ENCODE measurements at regions not wholly inside any gene's neighbourhood (a gene's known extent, or its start where the extent isn't known, plus 50 kb on each side); places are given as distances from the start of the nearest gene placed in this dataset.

DNA sequence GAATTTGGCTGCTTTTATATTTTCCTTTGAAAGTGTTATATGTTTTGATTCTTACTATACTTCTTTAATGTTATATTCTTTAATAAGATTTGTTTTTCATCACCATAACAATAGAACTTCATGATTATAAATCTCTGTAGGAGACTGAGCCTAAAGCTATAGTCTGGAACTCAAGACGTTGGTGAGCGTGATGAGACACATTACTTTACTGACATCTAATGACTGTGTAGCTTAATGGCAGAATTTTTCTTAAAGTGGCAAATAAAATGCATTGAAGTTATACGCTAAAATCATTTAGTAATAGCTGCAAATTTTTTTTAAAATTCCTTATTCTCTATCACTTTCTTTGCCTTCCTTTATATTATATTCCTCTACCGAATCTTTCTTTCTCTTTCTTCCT is 56.1 kb upstream of the HAO2 start:
- Mint-ChIP-seq H3K27ac (no peak overlapping the region), H3K36me3 (no peaks in the 10 kb centered on the region), H3K4me3 (no peak overlapping the region), H3K27me3 (peaks cover 32 to 53% (median 35%) of the 10 kb centered on the region in 5 donors), H3K9me3 (no peaks in the 10 kb centered on the region), H3K4me1 (peaks cover 0 to 7% (median 0%) of the 10 kb centered on the region in 7 donors)
- CTCF ChIA-PET: interaction anchor here (0.6 kb wide), 1 partner anchor 1424 kb away, joined by 3 read pairs; no protein-coding TSS in a partner anchor
- no peak for ATAC-seq
- no peaks in the 10 kb centered on the region for H3K9me3 ChIP-seq (ENCODE audit: control insufficient read depth in 2 of 3, low read length in 3 of 3)
- no peaks in the 10 kb centered on the region for H3K4me1 ChIP-seq (ENCODE audit: control insufficient read depth in 2 of 2, insufficient read depth in 2 of 2, low read length in 2 of 2)
- POLR2A ChIA-PET: no interaction called here
- no peak overlapping the region for H3K4me3 ChIP-seq (ENCODE audit: low read length)
- intact Hi-C loops (cut with micrococcal nuclease): no loop called here
- DNase-seq: no peak
- H3K27ac ChIP-seq (ENCODE audit: low read depth, low read length): no peak overlapping the region
- no peaks in the 10 kb centered on the region for H3K27me3 ChIP-seq (ENCODE audit: control insufficient read depth in 2 of 2, insufficient read depth in 2 of 2, low read length in 2 of 2)
- no peaks in the 10 kb centered on the region for H3K36me3 ChIP-seq (ENCODE audit: control insufficient read depth in 2 of 3, insufficient read depth in 3 of 3, low read length in 3 of 3)

DNA sequence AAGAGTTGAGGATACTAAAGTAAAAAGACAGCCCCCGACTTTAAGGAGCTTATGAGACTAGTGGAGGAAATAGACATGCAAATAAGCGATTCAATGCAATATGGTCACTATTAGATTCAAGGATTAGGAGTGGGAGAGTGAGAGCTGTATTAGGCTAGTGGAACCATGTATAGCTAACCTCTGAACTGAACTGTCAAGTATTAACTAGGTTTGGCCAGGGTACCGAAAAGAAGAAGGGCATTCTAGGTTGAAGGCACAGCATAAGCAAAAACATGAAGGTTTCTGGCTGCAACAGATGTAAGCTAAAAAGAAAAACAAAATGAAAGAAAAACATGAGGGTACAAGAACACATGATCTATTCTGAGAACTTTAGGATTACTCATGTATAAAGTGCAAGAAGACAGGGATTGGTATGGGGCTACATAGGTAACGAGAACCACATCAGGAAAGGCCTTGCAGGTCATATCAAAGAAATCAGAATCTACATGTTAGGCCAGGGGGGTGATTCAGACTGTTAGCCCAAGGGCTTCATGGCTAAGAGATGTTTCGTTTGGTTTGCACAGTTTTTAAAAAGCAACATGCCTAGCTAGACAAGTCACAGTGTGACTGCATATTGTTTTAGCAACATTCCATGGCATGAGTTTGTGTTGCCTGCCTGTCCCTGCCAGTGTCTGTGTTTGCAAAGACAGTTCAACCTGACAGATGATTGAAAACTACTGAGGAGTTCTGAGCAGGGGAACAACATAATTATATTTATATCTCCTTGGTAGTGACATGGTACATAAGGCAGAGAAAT is 54.4 kb upstream of the HAO2 start:
- H3K27ac ChIP-seq (ENCODE audit: low read depth, low read length): no peak overlapping the region
- CTCF ChIA-PET: interaction anchor here (0.5 kb wide), 1 partner anchor 574 kb away, joined by 3 read pairs; no protein-coding TSS in a partner anchor

DNA sequence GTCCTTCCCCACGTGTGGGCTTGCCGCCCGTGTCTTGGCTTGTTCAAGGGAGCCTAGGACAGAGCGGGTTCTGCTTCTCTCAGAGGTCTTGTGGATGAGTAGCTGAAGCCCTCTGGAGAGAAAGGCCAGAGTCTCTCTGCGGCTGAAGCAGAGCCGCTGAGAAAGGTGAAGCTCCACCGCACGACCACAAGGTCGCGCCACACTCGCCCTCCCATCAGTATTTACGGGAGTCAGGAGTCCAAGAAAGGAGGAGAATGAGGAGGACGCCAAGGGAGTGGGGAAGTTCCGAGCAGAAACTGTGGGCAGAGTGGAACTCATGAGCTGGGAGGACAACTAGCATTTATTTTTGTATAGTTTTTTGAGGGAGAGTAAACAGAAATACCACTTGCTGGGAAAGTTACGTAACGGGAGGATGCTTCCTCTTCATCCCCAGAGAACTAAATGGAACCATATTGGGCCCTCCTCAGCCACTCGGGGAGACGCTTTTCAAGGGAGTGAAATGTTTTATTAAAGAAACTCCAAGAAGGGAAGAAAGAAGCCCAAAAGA is 51.6 kb upstream of the HAO2 start:
- ATAC-seq: no peak
- POLR2A ChIA-PET: no interaction called here

More for the DNA sequence above, 54.4 kb upstream of the HAO2 start:
- Histone ChIP-seq H3K4me1 (ENCODE audit: control insufficient read depth in 2 of 2, insufficient read depth in 2 of 2, low read length in 2 of 2) (no peaks in the 10 kb centered on the region), H3K36me3 (ENCODE audit: control insufficient read depth in 2 of 3, insufficient read depth in 3 of 3, low read length in 3 of 3) (no peaks in the 10 kb centered on the region), H3K4me3 (ENCODE audit: low read length) (no peak overlapping the region), H3K9me3 (ENCODE audit: control insufficient read depth in 2 of 3, low read length in 3 of 3) (no peaks in the 10 kb centered on the region), H3K27me3 (ENCODE audit: control insufficient read depth in 2 of 2, insufficient read depth in 2 of 2, low read length in 2 of 2) (no peaks in the 10 kb centered on the region)
- Mint-ChIP-seq H3K4me1 (no peaks in the 10 kb centered on the region), H3K36me3 (no peaks in the 10 kb centered on the region), H3K4me3 (no peak overlapping the region), H3K27me3 (peaks cover 22 to 36% (median 26%) of the 10 kb centered on the region in 5 donors), H3K27ac (no peak overlapping the region), H3K9me3 (no peaks in the 10 kb centered on the region)
- POLR2A ChIA-PET: interaction anchor here (0.7 kb wide), 1 partner anchor 20 kb away, joined by 3 read pairs; no protein-coding TSS in a partner anchor
- intact Hi-C loops (cut with micrococcal nuclease): no loop called here
- DNase-seq (no peak), ATAC-seq (no peak)

DNA sequence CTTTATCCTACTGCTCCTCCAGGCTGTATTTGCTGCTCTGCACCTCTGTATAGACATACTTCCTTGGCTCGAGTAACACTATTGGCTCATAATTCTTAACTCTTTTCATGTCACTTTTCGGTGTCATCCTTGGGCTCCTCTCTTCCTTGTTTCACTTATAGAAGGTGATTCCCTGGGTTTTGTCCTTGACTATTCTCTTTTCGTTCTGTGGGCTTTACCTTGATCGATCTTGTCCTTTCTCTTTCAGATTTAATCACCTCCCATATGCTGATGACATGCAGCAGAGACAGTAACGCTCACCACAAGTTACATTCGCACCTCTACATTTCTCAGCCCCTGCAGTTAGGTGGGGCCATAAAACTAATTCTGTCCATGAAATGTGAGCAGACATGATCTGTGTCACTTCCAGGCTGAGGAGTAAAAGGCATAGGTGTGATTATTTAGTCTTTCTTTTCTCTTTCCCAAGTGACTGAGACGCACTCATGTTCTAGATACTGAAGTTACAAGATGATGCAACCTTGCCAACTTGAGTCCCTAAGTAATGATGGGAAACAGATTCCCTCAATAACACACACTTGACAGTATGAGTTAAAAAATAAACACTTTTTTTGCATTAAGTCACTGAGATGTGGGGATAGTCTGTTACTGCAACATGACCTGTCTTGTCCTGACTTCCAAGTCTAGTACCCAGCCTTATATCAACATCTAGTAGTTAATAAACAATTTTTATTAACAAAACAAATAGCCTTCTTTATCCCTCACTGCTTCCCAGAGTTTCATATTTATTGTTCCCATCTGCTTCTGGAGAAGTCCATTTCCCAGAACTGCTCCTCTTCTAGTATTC is 49.9 kb upstream of the HAO2 start:
- Histone ChIP-seq H3K4me1 (ENCODE audit: control insufficient read depth in 2 of 2, insufficient read depth in 2 of 2, low read length in 2 of 2) (no peaks in the 10 kb centered on the region), H3K9me3 (ENCODE audit: control insufficient read depth in 2 of 3, low read length in 3 of 3) (no peaks in the 10 kb centered on the region), H3K36me3 (ENCODE audit: control insufficient read depth in 2 of 3, insufficient read depth in 3 of 3, low read length in 3 of 3) (no peaks in the 10 kb centered on the region), H3K27ac (ENCODE audit: low read depth, low read length) (no peak overlapping the region), H3K4me3 (ENCODE audit: low read length) (no peak overlapping the region), H3K27me3 (ENCODE audit: control insufficient read depth in 2 of 2, insufficient read depth in 2 of 2, low read length in 2 of 2) (no peaks in the 10 kb centered on the region)
- Mint-ChIP-seq H3K27me3 (peaks cover 0 to 14% (median 6%) of the 10 kb centered on the region in 5 donors), H3K4me1 (peaks cover 0 to 3% (median 0%) of the 10 kb centered on the region in 7 donors), H3K4me3 (no peak overlapping the region), H3K36me3 (no peaks in the 10 kb centered on the region), H3K9me3 (peaks cover 0 to 2% (median 0%) of the 10 kb centered on the region in 11 donors), H3K27ac (no peak overlapping the region)
- ATAC-seq (no peak), DNase-seq (no peak)
- intact Hi-C loops (cut with micrococcal nuclease): no loop called here
- ChIA-PET CTCF (no interaction called here), POLR2A (no interaction called here)

More for the DNA sequence above, 51.6 kb upstream of the HAO2 start:
- Mint-ChIP-seq H3K9me3 (peaks cover 0 to 2% (median 0%) of the 10 kb centered on the region in 11 donors), H3K4me3 (no peak overlapping the region), H3K27me3 (peaks cover 6 to 18% (median 11%) of the 10 kb centered on the region in 5 donors), H3K4me1 (no peaks in the 10 kb centered on the region), H3K36me3 (no peaks in the 10 kb centered on the region), H3K27ac (no peak overlapping the region)
- no peaks in the 10 kb centered on the region for H3K9me3 ChIP-seq (ENCODE audit: control insufficient read depth in 2 of 3, low read length in 3 of 3)
- no peak overlapping the region for H3K27ac ChIP-seq (ENCODE audit: low read depth, low read length)
- DNase-seq: no peak
- no peaks in the 10 kb centered on the region for H3K4me1 ChIP-seq (ENCODE audit: control insufficient read depth in 2 of 2, insufficient read depth in 2 of 2, low read length in 2 of 2)
- H3K36me3 ChIP-seq (ENCODE audit: control insufficient read depth in 2 of 3, insufficient read depth in 3 of 3, low read length in 3 of 3): no peaks in the 10 kb centered on the region
- intact Hi-C loops (cut with micrococcal nuclease): no loop called here
- CTCF ChIA-PET: no interaction called here
- no peak overlapping the region for H3K4me3 ChIP-seq (ENCODE audit: low read length)
- no peaks in the 10 kb centered on the region for H3K27me3 ChIP-seq (ENCODE audit: control insufficient read depth in 2 of 2, insufficient read depth in 2 of 2, low read length in 2 of 2)

All from naive thymus-derived CD4-positive, alpha-beta T cell (primary cell).